ENCODE measurements at regions not wholly inside any gene's neighbourhood (a gene's known extent, or its start where the extent isn't known, plus 50 kb on each side); places are given as distances from the start of the nearest gene placed in this dataset.
"Not testable (repeated sequence)": the region's sequence is repeated elsewhere in the genome, so short reads cannot be mapped to it uniquely, and the experiment has no call there.

- DNase-seq (ENCODE audit: low read depth in 2 of 2) = no peak
These were observed 73.9 kb downstream of the LSM3 start for GRCh38 chr3:14252321-14253021.

- DNase-seq (ENCODE audit: low read depth in 2 of 2) = no peak
These were observed 74.5 kb downstream of the LSM3 start for GRCh38 chr3:14253022-14253706.

- no peak for DNase-seq (ENCODE audit: low read depth in 2 of 2)
These were observed 75.2 kb downstream of the LSM3 start for GRCh38 chr3:14253707-14254382.

DNA sequence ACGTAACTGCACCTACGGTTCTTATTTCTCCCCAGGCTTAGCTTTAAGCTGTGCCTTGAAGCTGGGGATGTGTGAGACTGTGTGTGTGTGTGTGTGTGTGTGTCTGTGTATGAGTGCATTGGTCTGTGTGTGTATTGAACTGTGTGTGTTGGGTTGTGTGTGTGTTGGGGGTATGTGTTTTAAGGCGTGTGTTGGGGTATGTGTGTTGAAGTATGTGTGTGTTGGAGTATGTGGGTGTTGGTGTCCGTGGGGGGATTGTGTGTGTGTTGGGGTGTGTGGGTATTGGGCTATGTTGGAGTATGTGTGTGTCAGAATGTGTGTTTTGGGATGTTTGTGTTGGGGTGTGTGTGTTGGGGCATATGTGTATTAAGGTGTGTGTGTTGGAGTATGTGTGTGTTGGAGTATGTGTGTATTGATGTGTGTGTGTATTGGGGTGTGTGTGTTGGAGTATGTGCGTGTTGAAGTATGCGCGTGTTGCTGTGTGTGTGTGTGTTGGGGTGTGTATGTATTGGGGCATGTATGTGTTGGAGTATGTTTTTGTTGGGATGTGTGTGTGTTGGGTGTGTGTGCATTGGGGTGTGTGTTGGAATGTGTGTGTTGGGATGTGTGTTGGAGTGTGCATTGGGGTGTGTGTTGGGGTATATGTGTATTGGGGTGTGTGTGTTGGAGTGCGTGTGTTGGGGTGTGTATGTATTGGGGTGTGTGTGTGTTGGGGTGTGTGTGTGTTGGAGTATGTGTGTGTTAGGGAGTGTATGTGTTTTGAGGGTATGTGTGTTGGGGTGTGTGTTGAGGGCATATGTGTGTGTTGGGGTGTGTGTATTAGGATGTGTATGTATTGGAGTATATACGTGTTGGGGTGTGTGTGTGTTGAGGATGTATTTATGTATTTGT is 76.4 kb downstream of the LSM3 start:
- DNase-seq (ENCODE audit: low read depth in 2 of 2) = no peak

GRCh38 chr3:14256046-14256445 is 77.4 kb downstream of the LSM3 start:
- DNase-seq (ENCODE audit: low read depth in 2 of 2) = no peak

DNA sequence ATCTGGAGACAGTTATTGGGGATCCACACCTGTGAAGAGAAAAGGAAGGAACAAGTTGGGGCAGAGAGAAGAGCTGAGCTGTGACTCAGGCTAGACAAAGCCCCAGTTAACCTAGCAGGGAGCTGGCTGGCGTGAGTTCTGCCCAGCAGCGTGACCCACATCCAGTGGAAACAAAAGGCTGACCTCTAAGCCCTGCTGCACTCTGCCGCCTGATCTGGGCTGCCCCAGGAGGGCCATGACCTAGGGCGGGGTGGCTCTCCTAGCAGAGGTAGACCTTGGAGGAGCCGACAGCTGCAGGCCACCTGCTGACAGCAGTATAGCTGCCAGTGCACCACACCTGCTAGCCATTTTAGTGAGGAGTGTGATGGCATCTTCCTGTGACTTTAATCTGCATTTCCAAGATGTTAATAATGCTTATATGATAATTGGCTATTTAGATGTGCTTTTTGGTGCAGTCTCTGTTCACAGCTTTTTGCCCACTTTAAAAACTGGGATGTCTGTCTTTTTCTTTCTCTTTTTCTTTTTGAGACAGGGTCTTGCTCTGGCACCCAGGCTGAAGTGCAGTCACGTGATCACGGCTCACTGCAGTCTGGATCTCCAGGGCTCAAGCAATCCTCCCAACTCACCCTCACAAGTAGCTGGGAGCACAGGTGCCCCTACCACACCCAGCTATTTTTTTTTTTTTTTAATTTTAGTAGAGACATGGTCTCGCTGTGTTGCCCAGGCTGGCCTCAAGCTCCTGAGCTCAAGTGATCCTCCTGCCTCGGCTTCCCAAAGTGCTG is 78.1 kb downstream of the LSM3 start:
- DNase-seq (ENCODE audit: low read depth in 2 of 2) = no peak

DNA sequence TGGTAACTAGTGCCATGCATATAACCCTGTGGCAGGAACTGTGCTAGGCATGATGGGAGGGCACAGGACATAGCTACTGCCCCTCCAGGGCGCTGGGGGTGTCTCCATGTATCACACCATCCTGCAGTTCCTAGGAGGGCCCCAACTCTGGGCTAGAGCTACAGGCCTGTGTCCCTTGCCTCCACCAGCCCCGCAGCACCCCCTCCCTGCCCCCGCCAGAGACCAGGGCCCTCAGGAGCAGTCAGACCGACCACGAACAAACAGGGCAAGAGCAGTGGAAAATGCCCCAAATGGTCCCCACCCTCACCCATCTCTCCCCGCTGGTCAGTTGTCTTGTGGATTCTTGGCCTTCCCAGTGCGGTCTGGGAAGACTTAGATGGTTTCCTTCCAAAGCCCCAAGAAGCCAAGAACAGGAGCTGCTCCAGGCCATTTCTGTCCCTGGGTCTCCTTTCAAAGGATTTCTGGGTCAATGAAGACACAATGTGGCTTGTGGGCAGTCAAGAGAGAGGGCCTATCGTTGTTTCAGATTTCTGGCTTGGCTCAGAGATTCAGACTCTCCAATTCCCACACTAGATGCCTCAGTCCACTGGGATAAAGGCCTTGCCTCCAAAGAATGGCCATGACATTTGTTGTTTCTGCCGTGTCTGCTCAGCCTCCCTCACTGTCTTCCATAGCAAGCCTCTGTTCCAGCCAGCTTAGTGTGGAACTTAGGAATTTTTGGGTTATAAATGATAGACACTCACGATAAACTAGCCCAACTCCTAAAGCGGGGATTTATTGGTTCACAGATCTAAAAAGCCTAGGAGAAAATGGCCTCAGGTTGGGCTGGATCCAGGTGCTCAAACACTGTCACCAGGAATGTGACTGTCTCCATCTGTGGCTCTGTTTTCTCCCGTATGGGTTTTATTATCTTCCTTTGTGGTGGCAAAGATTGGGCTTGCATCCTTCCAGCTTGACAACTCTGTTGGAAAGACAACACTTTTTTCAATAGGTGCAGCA is 80.6 kb downstream of the LSM3 start:
- DNase-seq (ENCODE audit: low read depth in 2 of 2) = no peak

- no peak for DNase-seq (ENCODE audit: low read depth in 2 of 2)
These were observed 81.8 kb downstream of the LSM3 start for GRCh38 chr3:14260463-14260862.

- peak; percentile 54 for DNase-seq (ENCODE audit: low read depth in 2 of 2)
These were observed 82.6 kb downstream of the LSM3 start for GRCh38 chr3:14261229-14261628.

DNA sequence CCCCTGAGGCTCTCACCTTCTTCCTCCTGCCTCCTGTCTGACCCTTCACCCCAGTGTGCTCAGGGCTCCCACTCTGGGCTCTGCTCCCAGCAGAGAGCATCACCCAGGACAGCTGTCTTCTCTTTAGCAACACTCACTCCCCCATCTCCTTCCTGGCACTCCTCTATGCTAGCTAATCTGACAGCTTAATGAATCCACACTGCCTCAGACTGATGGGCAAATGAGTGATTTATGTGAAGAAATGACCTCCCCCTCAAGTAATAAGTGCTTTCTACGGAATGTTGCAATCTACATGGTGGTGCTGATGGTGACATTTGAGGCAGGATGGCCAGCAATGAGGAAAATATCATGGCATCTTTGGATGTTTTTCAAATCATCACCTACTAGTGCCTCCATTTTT is 83.6 kb downstream of the LSM3 start:
- DNase-seq (ENCODE audit: low read depth in 2 of 2) = no peak

DNA sequence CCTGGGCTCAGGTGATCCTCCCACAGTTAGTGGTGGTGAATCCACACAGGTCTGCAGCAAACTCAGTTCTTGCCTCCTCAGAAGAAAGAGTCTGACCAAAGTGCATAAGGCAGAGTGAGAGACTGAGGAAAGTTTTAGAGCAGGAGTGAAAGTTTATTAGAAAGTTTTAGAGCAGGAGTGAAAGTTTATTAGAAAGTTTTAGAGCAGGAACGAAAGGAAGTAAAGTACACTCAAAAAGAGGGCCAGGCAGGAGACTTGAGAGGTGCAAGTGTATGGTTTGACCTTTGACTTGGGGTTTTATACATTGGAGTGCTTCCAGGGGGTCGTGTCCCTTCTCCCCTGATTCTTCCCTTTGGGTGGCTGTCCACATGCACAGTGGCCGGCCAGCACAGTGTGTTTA is 84.2 kb downstream of the LSM3 start:
- no peak for DNase-seq (ENCODE audit: low read depth in 2 of 2)

- DNase-seq (ENCODE audit: low read depth in 2 of 2) = no peak
These were observed 84.8 kb downstream of the LSM3 start for GRCh38 chr3:14263317-14264005.

GRCh38 chr3:14265246-14265962 is 86.8 kb downstream of the LSM3 start:
- no peak for DNase-seq (ENCODE audit: low read depth in 2 of 2)

GRCh38 chr3:14266361-14266760 is 87.7 kb downstream of the LSM3 start:
- no peak for DNase-seq (ENCODE audit: low read depth in 2 of 2)

- no peak for DNase-seq (ENCODE audit: low read depth in 2 of 2)
These were observed 89.4 kb downstream of the LSM3 start for GRCh38 chr3:14267976-14268375.

GRCh38 chr3:14268897-14269296 is 90.3 kb downstream of the LSM3 start:
- DNase-seq (ENCODE audit: low read depth in 2 of 2) = no peak

GRCh38 chr3:14272041-14272958 is 93.7 kb downstream of the LSM3 start:
- DNase-seq (ENCODE audit: low read depth in 2 of 2) = not testable (repeated sequence)

Measured in stimulated activated CD8-positive, alpha-beta memory T cell treated with anti-CD3 and anti-CD28 coated beads, Interleukin-7, amount 100 ng/mL, for 4 hours (primary cell).